Fibroblast of pulmonary artery (primary cell): ENCODE measurements at regions not wholly inside any gene's neighbourhood (a gene's known extent, or its start where the extent isn't known, plus 50 kb on each side); places are given as distances from the start of the nearest gene placed in this dataset.

Source experiments
- DNase-seq: peaks from one replicate; pipeline ENCODE4 v3.0.0-alpha.2; 2010; ENCODE audit warnings: low read depth
- H3K4me3 ChIP-seq: replicated peaks from 2 replicates; pipeline ENCODE4 v1.5.1; 2011; ENCODE audit warnings: low read depth, mild to moderate bottlenecking, control low read depth, low read length, moderate library complexity
- TF ChIP-seq, protein P1 (sequence below): IDR thresholded peaks from 2 replicates; pipeline ENCODE4 v1.5.1; 2011; ENCODE audit warnings: mild to moderate bottlenecking, control low read depth, low read length, inconsistent platforms; ENCODE audit errors: missing control alignments

DNA sequence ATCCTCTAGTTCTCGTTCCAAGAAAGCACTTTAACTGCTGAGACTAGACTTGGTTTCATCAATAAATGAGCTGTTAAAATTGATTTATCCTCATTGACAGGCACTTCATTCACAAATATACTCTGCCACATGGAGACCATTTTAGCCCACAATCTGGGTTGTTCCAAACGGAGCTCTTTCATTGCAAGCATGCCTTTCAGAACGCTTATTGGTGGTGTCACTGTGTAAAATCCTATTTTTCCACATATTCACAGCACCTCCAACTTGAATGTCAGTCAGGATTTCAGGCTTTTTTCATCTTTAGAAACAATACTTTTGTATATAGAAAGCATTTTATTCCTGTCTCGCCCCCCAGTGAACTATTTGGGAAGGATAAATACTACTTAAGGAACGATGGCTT, 424.7 kb upstream of the NRP1 start:
- H3K4me3 ChIP-seq = no peak overlapping the region
- TF ChIP-seq, protein P1, sequence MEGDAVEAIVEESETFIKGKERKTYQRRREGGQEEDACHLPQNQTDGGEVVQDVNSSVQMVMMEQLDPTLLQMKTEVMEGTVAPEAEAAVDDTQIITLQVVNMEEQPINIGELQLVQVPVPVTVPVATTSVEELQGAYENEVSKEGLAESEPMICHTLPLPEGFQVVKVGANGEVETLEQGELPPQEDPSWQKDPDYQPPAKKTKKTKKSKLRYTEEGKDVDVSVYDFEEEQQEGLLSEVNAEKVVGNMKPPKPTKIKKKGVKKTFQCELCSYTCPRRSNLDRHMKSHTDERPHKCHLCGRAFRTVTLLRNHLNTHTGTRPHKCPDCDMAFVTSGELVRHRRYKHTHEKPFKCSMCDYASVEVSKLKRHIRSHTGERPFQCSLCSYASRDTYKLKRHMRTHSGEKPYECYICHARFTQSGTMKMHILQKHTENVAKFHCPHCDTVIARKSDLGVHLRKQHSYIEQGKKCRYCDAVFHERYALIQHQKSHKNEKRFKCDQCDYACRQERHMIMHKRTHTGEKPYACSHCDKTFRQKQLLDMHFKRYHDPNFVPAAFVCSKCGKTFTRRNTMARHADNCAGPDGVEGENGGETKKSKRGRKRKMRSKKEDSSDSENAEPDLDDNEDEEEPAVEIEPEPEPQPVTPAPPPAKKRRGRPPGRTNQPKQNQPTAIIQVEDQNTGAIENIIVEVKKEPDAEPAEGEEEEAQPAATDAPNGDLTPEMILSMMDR = no peak
- DNase-seq = no peak

- no peak overlapping the region for H3K4me3 ChIP-seq
- DNase-seq = no peak
- TF ChIP-seq, protein P1 = no peak
Observed at GRCh38 chr10:33758299-33758698, 423.8 kb upstream of the NRP1 start.

DNA sequence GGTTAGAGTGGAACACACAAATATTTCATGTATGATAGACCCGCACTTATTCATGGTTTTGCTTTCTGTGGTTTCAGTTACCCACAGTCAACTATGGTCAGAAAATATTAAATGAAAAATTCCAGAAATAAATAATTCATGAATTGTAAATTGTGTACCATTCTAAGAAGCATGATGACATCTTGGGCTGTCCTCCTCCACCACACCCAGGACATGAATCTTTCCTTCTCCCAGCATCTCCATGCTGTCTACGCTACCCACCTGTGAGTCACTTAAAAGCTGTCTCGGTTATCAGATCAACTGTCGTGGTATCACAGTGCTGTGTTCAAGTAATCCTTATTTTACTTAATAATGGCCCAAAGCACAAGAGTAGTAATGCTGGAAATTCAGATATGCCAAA, 419.6 kb upstream of the NRP1 start:
- TF ChIP-seq, protein P1 = no peak
- H3K4me3 ChIP-seq = no peak overlapping the region
- no peak for DNase-seq

DNA sequence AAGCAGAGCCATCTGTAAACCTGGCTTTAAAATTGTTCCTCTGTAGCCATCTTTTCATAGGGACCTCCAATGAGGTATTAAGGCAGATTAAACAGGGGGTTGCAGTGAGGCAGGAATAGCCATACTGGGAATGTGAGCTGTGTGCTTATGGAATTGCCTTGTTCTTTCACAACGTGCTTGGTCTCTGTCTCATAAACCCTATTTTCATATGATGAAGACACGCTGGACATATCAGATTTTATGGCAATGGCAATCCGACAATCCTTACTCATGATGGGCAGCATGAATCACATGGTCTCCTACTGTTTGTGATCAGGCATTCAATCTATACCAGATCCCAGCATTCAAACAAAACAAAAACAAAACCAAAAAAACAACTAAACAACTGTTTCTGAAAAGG, 418.9 kb upstream of the NRP1 start:
- TF ChIP-seq, protein P1 = no peak
- H3K4me3 ChIP-seq = no peak overlapping the region
- no peak for DNase-seq

- DNase-seq = no peak
- no peak overlapping the region for H3K4me3 ChIP-seq
- TF ChIP-seq, protein P1 = no peak
Observed at GRCh38 chr10:33749790-33750189, 415.3 kb upstream of the NRP1 start.

- TF ChIP-seq, protein P1 = no peak
- peak; percentile 27 for DNase-seq
- no peak overlapping the region for H3K4me3 ChIP-seq
Observed at GRCh38 chr10:33749067-33749735, 414.7 kb upstream of the NRP1 start.

GRCh38 chr10:33746836-33747268, 412.4 kb upstream of the NRP1 start:
- TF ChIP-seq, protein P1 = no peak
- H3K4me3 ChIP-seq = no peak overlapping the region
- peak; percentile 29 for DNase-seq
